Liver (tissue), 8 donors: ENCODE measurements at regions not wholly inside any gene's neighbourhood (a gene's known extent, or its start where the extent isn't known, plus 50 kb on each side); places are given as distances from the start of the nearest gene placed in this dataset.

Source experiments
- DNase-seq: peaks from one replicate; pipeline ENCODE4 v3.0.0-alpha.2; 2017; ENCODE audit warnings: low spot score
- H3K27ac ChIP-seq, 2 donors: one replicate each; pipeline ENCODE4 v1.7.0; 2013; ENCODE audit warnings: inconsistent platforms in 2 of 2, low read length in 2 of 2, control low read depth in 1 of 2, low read depth in 1 of 2, mild to moderate bottlenecking in 1 of 2
- H3K27me3 ChIP-seq, 4 donors: one replicate each; pipeline versions ENCODE4 v1.6.1 to v1.7.0; 2013; ENCODE audit warnings: low read length in 3 of 4, inconsistent platforms in 1 of 4, mild to moderate bottlenecking in 1 of 4, moderate library complexity in 1 of 4; ENCODE audit not compliant: control insufficient read depth in 4 of 4, insufficient read depth in 4 of 4
- H3K36me3 ChIP-seq, 4 donors: one replicate each; pipeline versions ENCODE4 v1.6.1 to v1.7.0; 2013; ENCODE audit warnings: low read length in 3 of 4, mild to moderate bottlenecking in 3 of 4, low read depth in 1 of 4, moderate library complexity in 1 of 4; ENCODE audit not compliant: control insufficient read depth in 4 of 4, insufficient read depth in 3 of 4
- H3K4me1 ChIP-seq, 4 donors: one replicate each; pipeline versions ENCODE4 v1.6.1 to v1.7.0; 2013; ENCODE audit warnings: low read length in 3 of 4, mild to moderate bottlenecking in 3 of 4, moderate library complexity in 1 of 4; ENCODE audit not compliant: control insufficient read depth in 4 of 4, insufficient read depth in 4 of 4
- H3K4me3 ChIP-seq, 3 donors: one replicate each; pipeline versions ENCODE4 v1.6.1 to v1.7.0; 2013; ENCODE audit warnings: low read length in 3 of 3, control low read depth in 1 of 3, low read depth in 1 of 3, mild to moderate bottlenecking in 1 of 3
- H3K9ac ChIP-seq, 2 donors: one replicate each; pipeline ENCODE4 v1.7.0; 2013; ENCODE audit warnings: low read length in 2 of 2, mild to moderate bottlenecking in 2 of 2, moderate library complexity in 2 of 2, control low read depth in 1 of 2, low read depth in 1 of 2
- H3K9me3 ChIP-seq, 4 donors: one replicate each; pipeline versions ENCODE4 v1.6.1 to v1.7.0; 2013; ENCODE audit warnings: low read length in 3 of 4; ENCODE audit not compliant: control insufficient read depth in 4 of 4
- FOXA1 ChIP-seq: IDR thresholded peaks from 2 replicates; pipeline ENCODE4 v1.6.1; 2016; ENCODE audit warnings: antibody characterized with exemption
- FOXA2 ChIP-seq: IDR thresholded peaks from 2 replicates; pipeline ENCODE4 v1.6.1; 2016; ENCODE audit warnings: antibody characterized with exemption
- JUND ChIP-seq, 2 donors: IDR thresholded peaks; 2 replicates each; pipeline ENCODE4 v1.6.1; 2016; ENCODE audit warnings: antibody characterized with exemption in 2 of 2
- NR2F2 ChIP-seq: IDR thresholded peaks from 2 replicates; pipeline ENCODE4 v1.6.1; 2016; ENCODE audit warnings: antibody characterized with exemption
- RAD21 ChIP-seq, 2 donors: IDR thresholded peaks; 2 replicates each; pipeline ENCODE4 v1.6.1; 2016; ENCODE audit warnings: antibody characterized with exemption in 2 of 2, mild to moderate bottlenecking in 2 of 2
- RXRA ChIP-seq, 2 donors: IDR thresholded peaks; 2 replicates each; pipeline ENCODE4 v1.6.1; 2017 to 2018; ENCODE audit warnings: antibody characterized with exemption in 2 of 2, mild to moderate bottlenecking in 1 of 2
- SP1 ChIP-seq: IDR thresholded peaks from 2 replicates; pipeline ENCODE4 v1.6.1; 2018; ENCODE audit warnings: antibody characterized with exemption, mild to moderate bottlenecking
- TAF1 ChIP-seq: conservative IDR thresholded peaks from 2 replicates; pipeline ENCODE4 v1.6.1; 2016; ENCODE audit warnings: antibody characterized with exemption, mild to moderate bottlenecking
- whole genome bisulfite sequencing: extraction: QIAGEN DNeasy Blood & Tissue Kit; methylation state at CpG from one replicate; pipeline ENCODE4 v1.1.7; 2013; 5-methylcytosine and 5-hydroxymethylcytosine counted together
- TF ChIP-seq, protein P1 (sequence below): IDR thresholded peaks from 2 replicates; pipeline ENCODE4 v1.6.1; 2016; ENCODE audit warnings: antibody characterized with exemption, mild to moderate bottlenecking
- TF ChIP-seq, protein P2 (sequence below): IDR thresholded peaks from 2 replicates; pipeline ENCODE4 v1.6.1; 2016; ENCODE audit warnings: antibody characterized with exemption
- TF ChIP-seq, protein P3 (sequence below): fragments of 150-350 bp; IDR thresholded peaks from 2 replicates; pipeline ENCODE4 v1.5.1; 2017; ENCODE audit warnings: improper control_type of control experiment, low read depth, low read length; ENCODE audit not compliant: missing input control
- TF ChIP-seq, protein P4 (sequence below): IDR thresholded peaks from 2 replicates; pipeline ENCODE4 v1.6.1; 2016; ENCODE audit warnings: antibody characterized with exemption
- TF ChIP-seq, protein P5 (sequence below): IDR thresholded peaks from 2 replicates; pipeline ENCODE4 v1.6.1; 2016; ENCODE audit warnings: antibody characterized with exemption
- donor health status: healthy.
- donor health status: healthy.
- donor health status: healthy.
- donor health status: healthy.
- donor health status: healthy.

DNA sequence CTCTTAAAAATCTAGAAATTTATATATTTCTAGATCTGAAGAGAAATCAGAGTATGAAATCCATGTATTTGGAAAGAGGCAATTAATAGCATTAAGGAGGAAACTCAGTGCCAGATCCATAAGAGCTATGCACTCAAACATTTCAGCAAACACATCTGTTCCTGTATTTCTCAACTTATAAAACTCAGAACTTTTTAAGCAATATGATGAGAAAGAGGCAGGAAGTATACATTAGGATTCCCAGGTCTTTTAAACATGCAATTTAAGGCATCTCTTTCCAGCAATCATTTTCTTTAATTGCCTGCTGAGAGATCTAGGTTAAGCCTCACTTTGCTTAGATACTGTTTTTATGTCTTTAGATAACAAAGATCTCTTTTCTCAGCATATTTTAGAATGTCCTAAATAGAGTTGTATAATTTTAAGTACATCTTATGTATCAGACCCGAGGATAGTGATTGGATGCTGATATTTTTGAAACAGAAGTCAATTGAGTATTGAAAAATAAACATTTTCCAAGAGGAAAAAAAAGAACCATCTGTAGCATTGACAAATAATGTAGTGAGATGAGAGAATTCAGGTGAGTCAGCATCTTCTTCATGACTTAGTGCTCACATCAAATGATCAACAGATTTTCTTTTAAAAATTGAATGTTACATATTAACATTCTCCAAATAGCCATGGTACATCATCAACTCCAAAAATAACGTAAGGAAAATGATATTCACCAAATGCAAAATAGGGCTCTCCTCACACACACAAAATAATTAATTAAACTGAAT, 461.4 kb upstream of the NOX3 start:
- Histone ChIP-seq H3K9me3 (peaks cover 0 to 4% (median 0%) of the 10 kb centered on the region in 4 donors), H3K36me3 (no peaks in the 10 kb centered on the region), H3K27me3 (no peaks in the 10 kb centered on the region), H3K27ac (no peak overlapping the region), H3K9ac (no peak overlapping the region), H3K4me3 (no peak overlapping the region), H3K4me1 (no peaks in the 10 kb centered on the region)
- 56% methylated on average over 2 of the region's 2 CpGs for WGBS
- TF ChIP-seq, protein P1, sequence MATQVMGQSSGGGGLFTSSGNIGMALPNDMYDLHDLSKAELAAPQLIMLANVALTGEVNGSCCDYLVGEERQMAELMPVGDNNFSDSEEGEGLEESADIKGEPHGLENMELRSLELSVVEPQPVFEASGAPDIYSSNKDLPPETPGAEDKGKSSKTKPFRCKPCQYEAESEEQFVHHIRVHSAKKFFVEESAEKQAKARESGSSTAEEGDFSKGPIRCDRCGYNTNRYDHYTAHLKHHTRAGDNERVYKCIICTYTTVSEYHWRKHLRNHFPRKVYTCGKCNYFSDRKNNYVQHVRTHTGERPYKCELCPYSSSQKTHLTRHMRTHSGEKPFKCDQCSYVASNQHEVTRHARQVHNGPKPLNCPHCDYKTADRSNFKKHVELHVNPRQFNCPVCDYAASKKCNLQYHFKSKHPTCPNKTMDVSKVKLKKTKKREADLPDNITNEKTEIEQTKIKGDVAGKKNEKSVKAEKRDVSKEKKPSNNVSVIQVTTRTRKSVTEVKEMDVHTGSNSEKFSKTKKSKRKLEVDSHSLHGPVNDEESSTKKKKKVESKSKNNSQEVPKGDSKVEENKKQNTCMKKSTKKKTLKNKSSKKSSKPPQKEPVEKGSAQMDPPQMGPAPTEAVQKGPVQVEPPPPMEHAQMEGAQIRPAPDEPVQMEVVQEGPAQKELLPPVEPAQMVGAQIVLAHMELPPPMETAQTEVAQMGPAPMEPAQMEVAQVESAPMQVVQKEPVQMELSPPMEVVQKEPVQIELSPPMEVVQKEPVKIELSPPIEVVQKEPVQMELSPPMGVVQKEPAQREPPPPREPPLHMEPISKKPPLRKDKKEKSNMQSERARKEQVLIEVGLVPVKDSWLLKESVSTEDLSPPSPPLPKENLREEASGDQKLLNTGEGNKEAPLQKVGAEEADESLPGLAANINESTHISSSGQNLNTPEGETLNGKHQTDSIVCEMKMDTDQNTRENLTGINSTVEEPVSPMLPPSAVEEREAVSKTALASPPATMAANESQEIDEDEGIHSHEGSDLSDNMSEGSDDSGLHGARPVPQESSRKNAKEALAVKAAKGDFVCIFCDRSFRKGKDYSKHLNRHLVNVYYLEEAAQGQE, result no peak
- TF ChIP-seq RAD21 (IDR thresholded peaks at IDR 0.05), result no peak
- TF ChIP-seq TAF1, result no peak
- TF ChIP-seq, protein P2, sequence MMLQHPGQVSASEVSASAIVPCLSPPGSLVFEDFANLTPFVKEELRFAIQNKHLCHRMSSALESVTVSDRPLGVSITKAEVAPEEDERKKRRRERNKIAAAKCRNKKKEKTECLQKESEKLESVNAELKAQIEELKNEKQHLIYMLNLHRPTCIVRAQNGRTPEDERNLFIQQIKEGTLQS, result no peak
- TF ChIP-seq, protein P3, sequence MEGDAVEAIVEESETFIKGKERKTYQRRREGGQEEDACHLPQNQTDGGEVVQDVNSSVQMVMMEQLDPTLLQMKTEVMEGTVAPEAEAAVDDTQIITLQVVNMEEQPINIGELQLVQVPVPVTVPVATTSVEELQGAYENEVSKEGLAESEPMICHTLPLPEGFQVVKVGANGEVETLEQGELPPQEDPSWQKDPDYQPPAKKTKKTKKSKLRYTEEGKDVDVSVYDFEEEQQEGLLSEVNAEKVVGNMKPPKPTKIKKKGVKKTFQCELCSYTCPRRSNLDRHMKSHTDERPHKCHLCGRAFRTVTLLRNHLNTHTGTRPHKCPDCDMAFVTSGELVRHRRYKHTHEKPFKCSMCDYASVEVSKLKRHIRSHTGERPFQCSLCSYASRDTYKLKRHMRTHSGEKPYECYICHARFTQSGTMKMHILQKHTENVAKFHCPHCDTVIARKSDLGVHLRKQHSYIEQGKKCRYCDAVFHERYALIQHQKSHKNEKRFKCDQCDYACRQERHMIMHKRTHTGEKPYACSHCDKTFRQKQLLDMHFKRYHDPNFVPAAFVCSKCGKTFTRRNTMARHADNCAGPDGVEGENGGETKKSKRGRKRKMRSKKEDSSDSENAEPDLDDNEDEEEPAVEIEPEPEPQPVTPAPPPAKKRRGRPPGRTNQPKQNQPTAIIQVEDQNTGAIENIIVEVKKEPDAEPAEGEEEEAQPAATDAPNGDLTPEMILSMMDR, result no peak
- TF ChIP-seq SP1, result no peak
- TF ChIP-seq, protein P4, sequence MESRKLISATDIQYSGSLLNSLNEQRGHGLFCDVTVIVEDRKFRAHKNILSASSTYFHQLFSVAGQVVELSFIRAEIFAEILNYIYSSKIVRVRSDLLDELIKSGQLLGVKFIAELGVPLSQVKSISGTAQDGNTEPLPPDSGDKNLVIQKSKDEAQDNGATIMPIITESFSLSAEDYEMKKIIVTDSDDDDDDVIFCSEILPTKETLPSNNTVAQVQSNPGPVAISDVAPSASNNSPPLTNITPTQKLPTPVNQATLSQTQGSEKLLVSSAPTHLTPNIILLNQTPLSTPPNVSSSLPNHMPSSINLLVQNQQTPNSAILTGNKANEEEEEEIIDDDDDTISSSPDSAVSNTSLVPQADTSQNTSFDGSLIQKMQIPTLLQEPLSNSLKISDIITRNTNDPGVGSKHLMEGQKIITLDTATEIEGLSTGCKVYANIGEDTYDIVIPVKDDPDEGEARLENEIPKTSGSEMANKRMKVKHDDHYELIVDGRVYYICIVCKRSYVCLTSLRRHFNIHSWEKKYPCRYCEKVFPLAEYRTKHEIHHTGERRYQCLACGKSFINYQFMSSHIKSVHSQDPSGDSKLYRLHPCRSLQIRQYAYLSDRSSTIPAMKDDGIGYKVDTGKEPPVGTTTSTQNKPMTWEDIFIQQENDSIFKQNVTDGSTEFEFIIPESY, result no peak
- TF ChIP-seq, protein P5, sequence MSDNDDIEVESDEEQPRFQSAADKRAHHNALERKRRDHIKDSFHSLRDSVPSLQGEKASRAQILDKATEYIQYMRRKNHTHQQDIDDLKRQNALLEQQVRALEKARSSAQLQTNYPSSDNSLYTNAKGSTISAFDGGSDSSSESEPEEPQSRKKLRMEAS, result no peak
- no peak for TF ChIP-seq JUND (IDR thresholded peaks at IDR 0.05)
- TF ChIP-seq RXRA (IDR thresholded peaks at IDR 0.05), result no peak
- no peak for DNase-seq

DNA sequence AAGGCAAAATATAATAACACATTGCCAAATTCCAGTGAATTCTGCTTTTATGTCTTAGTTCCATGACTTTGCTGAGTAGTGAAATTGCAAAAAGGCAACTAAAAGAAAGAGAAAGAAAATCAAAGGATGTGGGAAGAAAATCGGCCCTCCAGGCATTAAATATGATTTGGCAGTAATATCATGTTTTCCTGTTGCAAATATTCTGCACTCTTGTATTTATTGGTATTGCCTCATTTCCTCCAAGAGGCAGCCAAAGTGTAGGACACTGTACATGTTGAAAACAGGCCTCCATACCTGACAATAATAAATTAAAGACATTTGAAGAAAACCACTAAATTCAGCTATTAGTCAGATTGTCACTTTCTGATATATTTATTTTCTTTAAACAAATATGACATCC, 460.0 kb upstream of the NOX3 start:
- 37% methylated on average over 1 of the region's 1 CpG for WGBS
- TF ChIP-seq JUND (IDR thresholded peaks at IDR 0.05) (no peak), NR2F2 (no peak), RAD21 (IDR thresholded peaks at IDR 0.05) (no peak), FOXA2 (no peak), FOXA1 (no peak)
- TF ChIP-seq, protein P5, result no peak
- TF ChIP-seq, protein P3, result no peak
- TF ChIP-seq, protein P2, result no peak
- no peak for DNase-seq
- Histone ChIP-seq H3K4me3 (no peak overlapping the region), H3K4me1 (no peaks in the 10 kb centered on the region), H3K27ac (no peak overlapping the region), H3K9me3 (no peaks in the 10 kb centered on the region), H3K27me3 (peaks cover 0 to 3% (median 0%) of the 10 kb centered on the region in 4 donors), H3K36me3 (no peaks in the 10 kb centered on the region), H3K9ac (no peak overlapping the region)
